HEK293T (cell line): ENCODE measurements at regions not wholly inside any gene's neighbourhood (a gene's known extent, or its start where the extent isn't known, plus 50 kb on each side); places are given as distances from the start of the nearest gene placed in this dataset.

ENCODE experiments used
- ARNT ChIP-seq: fragments of 450-650 bp; IDR thresholded peaks from 2 replicates; pipeline ENCODE4 v1.6.1; 2017; ENCODE audit warnings: mild to moderate bottlenecking
- BHLHE40 ChIP-seq: fragments of 450-650 bp; IDR thresholded peaks from 2 replicates; pipeline ENCODE4 v1.6.1; 2016; ENCODE audit warnings: mild to moderate bottlenecking, moderate library complexity, borderline replicate concordance
- CTBP1 ChIP-seq: fragments of 450-650 bp; IDR thresholded peaks from 2 replicates; pipeline ENCODE4 v1.6.1; 2016; ENCODE audit warnings: borderline replicate concordance
- ELF4 ChIP-seq: fragments of 450-650 bp; IDR thresholded peaks from 2 replicates; pipeline ENCODE4 v1.6.1; 2017; ENCODE audit warnings: antibody characterized with exemption
- FOXA1 ChIP-seq: fragments of 450-650 bp; IDR thresholded peaks from 2 replicates; pipeline ENCODE4 v1.6.1; 2016; ENCODE audit warnings: mild to moderate bottlenecking
- FOXK2 ChIP-seq: fragments of 450-650 bp; IDR thresholded peaks from 2 replicates; pipeline ENCODE4 v1.6.1; 2016; ENCODE audit warnings: mild to moderate bottlenecking
- HDGF ChIP-seq: fragments of 450-650 bp; IDR thresholded peaks from 2 replicates; pipeline ENCODE4 v1.6.1; 2017; ENCODE audit warnings: antibody characterized with exemption, borderline replicate concordance
- NFRKB ChIP-seq: fragments of 450-650 bp; IDR thresholded peaks from 2 replicates; pipeline ENCODE4 v1.6.1; 2016; ENCODE audit warnings: mild to moderate bottlenecking, moderate library complexity
- PKNOX1 ChIP-seq: fragments of 450-650 bp; IDR thresholded peaks from 2 replicates; pipeline ENCODE4 v1.6.1; 2016
- SP1 ChIP-seq: fragments of 450-650 bp; IDR thresholded peaks from 2 replicates; pipeline ENCODE4 v1.6.1; 2017
- SUZ12 ChIP-seq: fragments of 450-650 bp; IDR thresholded peaks from 2 replicates; pipeline ENCODE4 v1.6.1; 2016; ENCODE audit warnings: mild to moderate bottlenecking
- TARDBP ChIP-seq: fragments of 450-650 bp; IDR thresholded peaks from 2 replicates; pipeline ENCODE4 v1.6.1; 2016
- ZNF384 ChIP-seq: fragments of 450-650 bp; IDR thresholded peaks from 2 replicates; pipeline ENCODE4 v1.6.1; 2016

- TF ChIP-seq FOXK2 = no peak
- TF ChIP-seq SP1 = no peak
- no peak for TF ChIP-seq ELF4
- TF ChIP-seq SUZ12 = no peak
- TF ChIP-seq HDGF = no peak
- TF ChIP-seq ZNF384 = no peak
- no peak for TF ChIP-seq TARDBP
- TF ChIP-seq CTBP1 = no peak
- no peak for TF ChIP-seq PKNOX1
- no peak for TF ChIP-seq BHLHE40
- TF ChIP-seq FOXA1 = no peak
- no peak for TF ChIP-seq NFRKB
- no peak for TF ChIP-seq ARNT
Measured at GRCh38 chr4:1540601-1541375, 134.5 kb upstream of the NKX1-1 start.
